Mesenchymal stem cell (in vitro differentiated cells and primary cell): ENCODE measurements at regions not wholly inside any gene's neighbourhood (a gene's known extent, or its start where the extent isn't known, plus 50 kb on each side); places are given as distances from the start of the nearest gene placed in this dataset.
"Not testable (repeated sequence)": the region's sequence is repeated elsewhere in the genome, so short reads cannot be mapped to it uniquely, and the experiment has no call there.

Experiments used
- DNase-seq: peaks from one replicate; pipeline ENCODE4 v3.0.0-alpha.2; 2013
- H2AFZ ChIP-seq: one replicate; pipeline ENCODE4 v1.6.1; 2013; ENCODE audit warnings: low read depth, mild to moderate bottlenecking, control low read depth, inconsistent platforms, low read length, moderate library complexity
- H2AK5ac ChIP-seq: 2 replicates; pipeline ENCODE4 v1.6.1; 2013; ENCODE audit warnings: low read length, moderate library complexity, mild to moderate bottlenecking, inconsistent platforms; ENCODE audit not compliant: severe bottlenecking
- H2BK120ac ChIP-seq: one replicate; pipeline ENCODE4 v1.6.1; 2013; ENCODE audit warnings: low read depth, mild to moderate bottlenecking, inconsistent platforms, low read length, moderate library complexity
- H2BK12ac ChIP-seq, 2 experiments: one replicate each; pipeline ENCODE4 v1.6.1; 2013; ENCODE audit warnings: inconsistent platforms in 2 of 2, low read length in 2 of 2, mild to moderate bottlenecking in 2 of 2, moderate library complexity in 2 of 2, control low read depth in 1 of 2
- H2BK15ac ChIP-seq: one replicate; pipeline ENCODE4 v1.6.1; 2013; ENCODE audit warnings: mild to moderate bottlenecking, low read depth, inconsistent platforms; ENCODE audit not compliant: poor library complexity, severe bottlenecking
- H2BK5ac ChIP-seq: 2 replicates; pipeline ENCODE4 v1.6.1; 2013; ENCODE audit warnings: low read depth, mild to moderate bottlenecking, low read length, control low read depth, inconsistent platforms; ENCODE audit not compliant: poor library complexity, severe bottlenecking
- H3K14ac ChIP-seq, 2 experiments: one replicate each; pipeline ENCODE4 v1.6.1; 2013; ENCODE audit warnings: inconsistent platforms in 2 of 2, low read length in 2 of 2, control low read depth in 1 of 2, mild to moderate bottlenecking in 1 of 2, moderate library complexity in 1 of 2
- H3K18ac ChIP-seq, 2 experiments: one replicate each; pipeline ENCODE4 v1.6.1; 2013; ENCODE audit warnings: inconsistent platforms in 2 of 2, low read length in 2 of 2, control low read depth in 1 of 2, low read depth in 1 of 2, mild to moderate bottlenecking in 1 of 2
- H3K23ac ChIP-seq, 2 experiments: one replicate each; pipeline ENCODE4 v1.6.1; 2013; ENCODE audit warnings: inconsistent platforms in 2 of 2, low read length in 2 of 2, mild to moderate bottlenecking in 2 of 2, moderate library complexity in 2 of 2, control low read depth in 1 of 2
- H3K27ac ChIP-seq: 2 replicates; pipeline ENCODE4 v1.5.1; 2013; ENCODE audit warnings: mild to moderate bottlenecking, moderate library complexity, low read length, control low read depth, inconsistent platforms; ENCODE audit not compliant: poor library complexity, severe bottlenecking
- H3K27me3 ChIP-seq, 2 experiments: 2 replicates each; pipeline versions ENCODE4 v1.6.1 to v1.7.0; 2013; ENCODE audit warnings: low read length in 2 of 2, mild to moderate bottlenecking in 2 of 2, moderate library complexity in 2 of 2, control low read depth in 1 of 2, inconsistent platforms in 1 of 2; ENCODE audit not compliant: control insufficient read depth in 1 of 2, insufficient read depth in 1 of 2
- H3K36me3 ChIP-seq, 2 experiments: 2 replicates each; pipeline versions ENCODE4 v1.6.1 to v1.7.0; 2013; ENCODE audit warnings: low read length in 2 of 2, control low read depth in 1 of 2, inconsistent platforms in 1 of 2, low read depth in 1 of 2, mild to moderate bottlenecking in 1 of 2; ENCODE audit not compliant: insufficient read depth in 2 of 2, control insufficient read depth in 1 of 2
- H3K4ac ChIP-seq, 2 experiments: one replicate each; pipeline ENCODE4 v1.6.1; 2013; ENCODE audit warnings: inconsistent platforms in 2 of 2, low read length in 2 of 2, mild to moderate bottlenecking in 2 of 2, moderate library complexity in 2 of 2, control low read depth in 1 of 2, low read depth in 1 of 2
- H3K4me1 ChIP-seq: 2 replicates; pipeline ENCODE4 v1.6.1; 2013; ENCODE audit warnings: low read depth, low read length, control low read depth; ENCODE audit not compliant: control insufficient read depth, insufficient read depth
- H3K4me2 ChIP-seq: 2 replicates; pipeline ENCODE4 v1.6.1; 2013; ENCODE audit warnings: low read length, mild to moderate bottlenecking, inconsistent platforms; ENCODE audit not compliant: poor library complexity, severe bottlenecking
- H3K4me3 ChIP-seq, 2 experiments: 2 replicates each; pipeline versions ENCODE4 v1.5.1 to v1.7.0; 2013; ENCODE audit warnings: low read length in 2 of 2, mild to moderate bottlenecking in 2 of 2, control low read depth in 1 of 2, low read depth in 1 of 2; ENCODE audit not compliant: insufficient read depth in 1 of 2
- H3K79me1 ChIP-seq: replicated peaks from 2 replicates; pipeline ENCODE4 v1.6.1; 2013; ENCODE audit warnings: mild to moderate bottlenecking, control low read depth, low read length, inconsistent platforms; ENCODE audit not compliant: poor library complexity, severe bottlenecking
- H3K9ac ChIP-seq: 2 replicates; pipeline ENCODE4 v1.7.0; 2013; ENCODE audit warnings: mild to moderate bottlenecking, low read length, moderate library complexity
- H3K9me3 ChIP-seq: 2 replicates; pipeline ENCODE4 v1.7.0; 2013; ENCODE audit warnings: mild to moderate bottlenecking, low read length; ENCODE audit not compliant: control insufficient read depth
- H4K8ac ChIP-seq: one replicate; pipeline ENCODE4 v1.6.1; 2013; ENCODE audit warnings: inconsistent platforms, mild to moderate bottlenecking, low read length, moderate library complexity
- H4K91ac ChIP-seq: one replicate; pipeline ENCODE4 v1.6.1; 2013; ENCODE audit warnings: mild to moderate bottlenecking, low read length, inconsistent platforms
- WGBS: methylation state at CpG from one replicate; pipeline ENCODE4 v1.1.7; 2013; ENCODE audit warnings: mixed read lengths; 5-methylcytosine and 5-hydroxymethylcytosine counted together

DNA sequence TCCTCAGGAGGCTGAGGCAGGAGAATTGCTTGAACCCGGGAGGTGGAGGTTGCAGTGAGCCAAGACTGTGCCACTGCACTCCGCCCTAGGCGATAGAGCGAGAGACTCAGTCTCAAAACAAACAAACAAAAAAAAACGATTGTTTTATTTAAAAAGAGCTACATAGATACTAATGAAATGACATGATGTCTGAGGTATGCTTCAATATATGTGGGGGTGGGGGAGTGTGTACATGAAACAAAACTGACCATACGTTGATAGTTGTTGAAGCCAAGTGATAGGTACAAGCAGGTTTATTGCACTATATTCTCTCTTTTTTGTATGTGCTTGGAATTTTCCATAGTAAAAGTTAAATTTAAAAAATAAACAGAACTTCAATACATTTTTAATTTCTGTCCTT, 240.1 kb downstream of the TFAP2A start:
- Histone ChIP-seq H3K36me3 (no peaks in the 10 kb centered on the region), H3K18ac (no peak overlapping the region), H3K4me3 (no peak overlapping the region), H2AK5ac (no peak overlapping the region), H2AFZ (no peak overlapping the region), H3K27me3 (no peaks in the 10 kb centered on the region), H2BK120ac (no peak overlapping the region), H3K23ac (no peak overlapping the region), H3K9me3 (peaks cover 4% of the 10 kb centered on the region), H3K79me1 (no peaks in the 10 kb centered on the region), H3K27ac (no peak overlapping the region), H2BK15ac (no peak overlapping the region), H2BK12ac (no peak overlapping the region), H4K91ac (no peak overlapping the region), H3K4me2 (no peak overlapping the region), H3K9ac (no peak overlapping the region), H2BK5ac (no peak overlapping the region), H3K14ac (no peak overlapping the region), H3K4ac (no peak overlapping the region), H3K4me1 (no peaks in the 10 kb centered on the region), H4K8ac (no peak overlapping the region)
- no peak for DNase-seq
- WGBS: 86% methylated on average over 2 of the region's 6 CpGs

DNA sequence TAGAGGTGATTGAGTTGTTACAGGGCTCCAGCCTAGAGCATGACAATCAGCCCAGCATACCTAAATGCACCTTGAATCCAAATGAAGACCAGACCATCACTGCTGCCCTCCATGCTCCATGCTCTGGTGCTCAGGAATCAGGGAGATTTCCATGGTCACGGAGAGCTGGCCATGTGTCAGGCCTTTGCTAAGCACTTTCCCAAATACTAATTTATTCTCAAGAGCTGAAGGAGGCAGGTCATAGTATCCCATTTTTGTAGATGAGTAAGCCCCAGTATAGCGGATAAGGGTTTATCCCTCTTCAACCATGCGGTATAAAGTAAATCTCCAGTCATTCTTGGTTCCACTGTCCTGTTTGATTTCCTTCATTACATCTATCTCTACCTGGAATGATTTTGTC, 240.8 kb downstream of the TFAP2A start:
- Histone ChIP-seq H3K9me3 (peaks cover 4% of the 10 kb centered on the region), H3K4ac (no peak overlapping the region), H2BK15ac (no peak overlapping the region), H3K4me1 (no peaks in the 10 kb centered on the region), H3K27me3 (no peaks in the 10 kb centered on the region), H3K4me3 (no peak overlapping the region), H2AFZ (no peak overlapping the region), H2BK12ac (no peak overlapping the region), H3K14ac (no peak overlapping the region), H3K9ac (no peak overlapping the region), H2BK120ac (no peak overlapping the region), H3K79me1 (no peaks in the 10 kb centered on the region), H3K36me3 (no peaks in the 10 kb centered on the region), H4K8ac (no peak overlapping the region), H4K91ac (no peak overlapping the region), H3K4me2 (no peak overlapping the region), H3K23ac (no peak overlapping the region), H3K27ac (no peak overlapping the region), H2AK5ac (no peak overlapping the region), H2BK5ac (no peak overlapping the region), H3K18ac (no peak overlapping the region)
- WGBS: 100% methylated on average over 2 of the region's 3 CpGs
- no peak for DNase-seq

DNA sequence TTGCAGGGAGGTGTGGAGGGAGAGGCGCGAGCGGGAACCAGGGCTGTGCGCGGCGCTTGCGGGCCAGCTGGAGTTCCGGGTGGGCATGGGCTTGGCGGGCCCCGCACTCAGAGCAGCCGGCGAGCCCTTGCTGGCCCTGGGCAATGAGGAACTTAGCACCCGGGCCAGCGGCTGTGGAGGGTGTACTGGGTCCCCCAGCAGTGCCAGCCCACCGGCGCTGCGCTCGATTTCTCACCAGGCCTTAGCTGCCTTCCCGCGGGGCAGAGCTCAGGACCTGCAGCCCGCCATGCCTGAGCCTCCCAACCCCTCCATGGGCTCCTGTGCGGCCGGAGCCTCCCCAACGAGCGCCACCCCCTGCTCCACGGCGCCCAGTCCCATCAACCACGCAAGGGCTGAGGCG, 243.2 kb downstream of the TFAP2A start:
- not testable (repeated sequence) for H3K79me1 ChIP-seq, H3K27me3 ChIP-seq, H3K36me3 ChIP-seq, H3K23ac ChIP-seq, H3K4me3 ChIP-seq, H3K4me2 ChIP-seq, H4K91ac ChIP-seq, H3K18ac ChIP-seq, DNase-seq, H2BK12ac ChIP-seq, H3K27ac ChIP-seq, H2AFZ ChIP-seq, H2BK120ac ChIP-seq, H2BK5ac ChIP-seq, H4K8ac ChIP-seq, H3K14ac ChIP-seq, H3K4me1 ChIP-seq, H3K9ac ChIP-seq, H2BK15ac ChIP-seq, H3K9me3 ChIP-seq, H3K4ac ChIP-seq, H2AK5ac ChIP-seq
- 94% methylated on average over 29 of the region's 29 CpGs for WGBS

DNA sequence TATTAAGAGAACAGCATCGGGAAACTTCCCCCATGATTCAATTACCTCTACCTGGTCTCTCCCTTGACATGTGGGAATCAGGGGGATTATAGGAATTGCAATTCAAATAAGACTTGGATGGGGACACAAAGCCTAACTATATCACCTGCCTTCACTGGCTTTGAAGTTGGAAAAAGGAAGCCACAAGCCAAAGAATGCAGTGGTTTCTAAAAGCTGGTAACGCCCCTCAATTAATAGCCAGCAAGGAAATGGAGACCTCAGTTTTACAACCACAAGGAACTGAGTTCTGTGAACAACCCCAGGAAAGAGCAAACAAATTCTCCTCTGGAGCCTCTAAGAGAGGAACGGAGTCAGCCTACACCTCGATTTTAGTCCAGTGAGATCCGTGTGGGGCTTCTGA, 244.1 kb downstream of the TFAP2A start:
- Histone ChIP-seq H4K8ac (no peak overlapping the region), H2BK120ac (no peak overlapping the region), H4K91ac (no peak overlapping the region), H3K4me3 (no peak overlapping the region), H3K4me2 (no peak overlapping the region), H2BK15ac (no peak overlapping the region), H3K9me3 (peaks cover 4% of the 10 kb centered on the region), H2BK5ac (no peak overlapping the region), H3K36me3 (no peaks in the 10 kb centered on the region), H3K79me1 (no peaks in the 10 kb centered on the region), H2BK12ac (no peak overlapping the region), H3K9ac (no peak overlapping the region), H3K14ac (no peak overlapping the region), H2AFZ (no peak overlapping the region), H3K27me3 (no peaks in the 10 kb centered on the region), H3K27ac (no peak overlapping the region), H3K18ac (no peak overlapping the region), H3K4me1 (no peaks in the 10 kb centered on the region), H3K23ac (no peak overlapping the region), H3K4ac (no peak overlapping the region), H2AK5ac (no peak overlapping the region)
- DNase-seq: no peak
- 87% methylated on average over 4 of the region's 5 CpGs for WGBS
